ENCODE measurements at regions not wholly inside any gene's neighbourhood (a gene's known extent, or its start where the extent isn't known, plus 50 kb on each side); places are given as distances from the start of the nearest gene placed in this dataset.

GRCh38 chr18:38067821-38068220 lies 502.2 kb upstream of the CELF4 start:
- ATAC-seq: no peak
- WGBS: 71% methylated on average over 2 of the region's 2 CpGs
- Histone ChIP-seq H3K4me3 (ENCODE audit: low read length) (no peak overlapping the region), H3K27me3 (ENCODE audit: control insufficient read depth, insufficient read depth) (no peaks in the 10 kb centered on the region), H3K27ac (ENCODE audit: low read length) (no peak overlapping the region), H3K9me3 (ENCODE audit: control insufficient read depth, low read length) (no peaks in the 10 kb centered on the region), H3K4me1 (ENCODE audit: control insufficient read depth, insufficient read depth, low read length) (no peaks in the 10 kb centered on the region)
- intact Hi-C loops (cut with DNase I): no loop called here
- no peak for DNase-seq

- DNase-seq (no peak), ATAC-seq (no peak)
- intact Hi-C loops (cut with DNase I): no loop called here
- 54% methylated on average over 1 of the region's 1 CpG for WGBS
- no peak overlapping the region for H3K4me3 ChIP-seq (ENCODE audit: low read length)
- no peaks in the 10 kb centered on the region for H3K4me1 ChIP-seq (ENCODE audit: control insufficient read depth, insufficient read depth, low read length)
- no peaks in the 10 kb centered on the region for H3K27me3 ChIP-seq (ENCODE audit: control insufficient read depth, insufficient read depth)
- no peaks in the 10 kb centered on the region for H3K9me3 ChIP-seq (ENCODE audit: control insufficient read depth, low read length)
- H3K27ac ChIP-seq (ENCODE audit: low read length): no peak overlapping the region
These were observed 501.5 kb upstream of the CELF4 start for GRCh38 chr18:38067086-38067485.

GRCh38 chr18:38052879-38053590 lies 487.4 kb upstream of the CELF4 start:
- intact Hi-C loops (cut with DNase I): no loop called here

GRCh38 chr18:38047820-38048219 lies 482.2 kb upstream of the CELF4 start:
- ATAC-seq (no peak), DNase-seq (no peak)
- no peak overlapping the region for H3K4me3 ChIP-seq (ENCODE audit: low read length)
- H3K27ac ChIP-seq (ENCODE audit: low read length): no peak overlapping the region
- H3K27me3 ChIP-seq (ENCODE audit: control insufficient read depth, insufficient read depth): no peaks in the 10 kb centered on the region
- WGBS: 67% methylated on average over 3 of the region's 3 CpGs
- intact Hi-C loops (cut with DNase I): no loop called here
- no peaks in the 10 kb centered on the region for H3K9me3 ChIP-seq (ENCODE audit: control insufficient read depth, low read length)
- no peaks in the 10 kb centered on the region for H3K4me1 ChIP-seq (ENCODE audit: control insufficient read depth, insufficient read depth, low read length)

More at GRCh38 chr18:38052879-38053590, 487.4 kb upstream of the CELF4 start:
- ATAC-seq: no peak
- WGBS: 83% methylated on average over 3 of the region's 3 CpGs
- Histone ChIP-seq H3K27ac (ENCODE audit: low read length) (no peak overlapping the region), H3K27me3 (ENCODE audit: control insufficient read depth, insufficient read depth) (no peaks in the 10 kb centered on the region), H3K4me3 (ENCODE audit: low read length) (no peak overlapping the region), H3K9me3 (ENCODE audit: control insufficient read depth, low read length) (no peaks in the 10 kb centered on the region), H3K4me1 (ENCODE audit: control insufficient read depth, insufficient read depth, low read length) (no peaks in the 10 kb centered on the region)
- DNase-seq: no peak

- intact Hi-C loops (cut with DNase I): no loop called here
- DNase-seq: no peak
- no peak overlapping the region for H3K4me3 ChIP-seq (ENCODE audit: low read length)
- no peaks in the 10 kb centered on the region for H3K4me1 ChIP-seq (ENCODE audit: control insufficient read depth, insufficient read depth, low read length)
- no peak overlapping the region for H3K27ac ChIP-seq (ENCODE audit: low read length)
- H3K9me3 ChIP-seq (ENCODE audit: control insufficient read depth, low read length): no peaks in the 10 kb centered on the region
- ATAC-seq: no peak
- WGBS: 77% methylated on average over 3 of the region's 3 CpGs
- H3K27me3 ChIP-seq (ENCODE audit: control insufficient read depth, insufficient read depth): no peaks in the 10 kb centered on the region
These were observed 481.1 kb upstream of the CELF4 start for GRCh38 chr18:38046651-38047050.

DNA sequence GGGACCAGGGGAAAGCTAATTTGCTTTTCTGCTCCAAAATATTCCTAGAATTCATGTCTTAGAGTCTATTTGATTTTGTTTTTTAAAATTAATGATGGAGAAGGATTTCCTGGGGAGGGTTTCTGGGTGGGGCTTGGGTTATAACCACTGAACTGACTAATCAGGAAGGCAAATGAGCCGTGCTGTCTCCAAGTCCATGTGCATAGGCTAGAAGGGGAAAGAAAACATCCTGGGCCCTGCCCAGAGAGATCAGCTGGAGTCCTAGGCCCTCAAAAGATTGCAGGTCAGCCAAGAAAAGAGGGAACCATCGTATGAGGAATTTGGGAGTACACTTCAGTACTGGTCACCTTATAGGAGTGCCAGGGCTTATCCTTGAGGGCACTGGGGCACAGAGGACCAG lies 480.2 kb upstream of the CELF4 start:
- Histone ChIP-seq H3K27ac (ENCODE audit: low read length) (no peak overlapping the region), H3K27me3 (ENCODE audit: control insufficient read depth, insufficient read depth) (no peaks in the 10 kb centered on the region), H3K9me3 (ENCODE audit: control insufficient read depth, low read length) (no peaks in the 10 kb centered on the region), H3K4me1 (ENCODE audit: control insufficient read depth, insufficient read depth, low read length) (no peaks in the 10 kb centered on the region), H3K4me3 (ENCODE audit: low read length) (no peak overlapping the region)
- intact Hi-C loops (cut with DNase I): no loop called here
- no peak for ATAC-seq
- WGBS: 55% methylated on average over 2 of the region's 2 CpGs
- DNase-seq: no peak

GRCh38 chr18:38042211-38042890 lies 476.8 kb upstream of the CELF4 start:
- 77% methylated on average over 6 of the region's 6 CpGs for WGBS
- no peaks in the 10 kb centered on the region for H3K4me1 ChIP-seq (ENCODE audit: control insufficient read depth, insufficient read depth, low read length)
- DNase-seq (no peak), ATAC-seq (no peak)
- no peaks in the 10 kb centered on the region for H3K9me3 ChIP-seq (ENCODE audit: control insufficient read depth, low read length)
- intact Hi-C loops (cut with DNase I): no loop called here
- no peak overlapping the region for H3K27ac ChIP-seq (ENCODE audit: low read length)
- no peak overlapping the region for H3K4me3 ChIP-seq (ENCODE audit: low read length)
- no peaks in the 10 kb centered on the region for H3K27me3 ChIP-seq (ENCODE audit: control insufficient read depth, insufficient read depth)

GRCh38 chr18:38038242-38038641 lies 472.6 kb upstream of the CELF4 start:
- no peaks in the 10 kb centered on the region for H3K27me3 ChIP-seq (ENCODE audit: control insufficient read depth, insufficient read depth)
- H3K4me3 ChIP-seq (ENCODE audit: low read length): no peak overlapping the region
- no peak for ATAC-seq
- no peak for DNase-seq
- H3K4me1 ChIP-seq (ENCODE audit: control insufficient read depth, insufficient read depth, low read length): no peaks in the 10 kb centered on the region
- no peaks in the 10 kb centered on the region for H3K9me3 ChIP-seq (ENCODE audit: control insufficient read depth, low read length)
- H3K27ac ChIP-seq (ENCODE audit: low read length): no peak overlapping the region
- intact Hi-C loops (cut with DNase I): no loop called here

GRCh38 chr18:38035193-38035592 lies 469.6 kb upstream of the CELF4 start:
- intact Hi-C loops (cut with DNase I): no loop called here
- Histone ChIP-seq H3K9me3 (ENCODE audit: control insufficient read depth, low read length) (no peaks in the 10 kb centered on the region), H3K4me1 (ENCODE audit: control insufficient read depth, insufficient read depth, low read length) (no peaks in the 10 kb centered on the region), H3K27me3 (ENCODE audit: control insufficient read depth, insufficient read depth) (no peaks in the 10 kb centered on the region), H3K4me3 (ENCODE audit: low read length) (no peak overlapping the region), H3K27ac (ENCODE audit: low read length) (no peak overlapping the region)
- WGBS: 59% methylated on average over 3 of the region's 3 CpGs
- ATAC-seq (no peak), DNase-seq (no peak)

DNA sequence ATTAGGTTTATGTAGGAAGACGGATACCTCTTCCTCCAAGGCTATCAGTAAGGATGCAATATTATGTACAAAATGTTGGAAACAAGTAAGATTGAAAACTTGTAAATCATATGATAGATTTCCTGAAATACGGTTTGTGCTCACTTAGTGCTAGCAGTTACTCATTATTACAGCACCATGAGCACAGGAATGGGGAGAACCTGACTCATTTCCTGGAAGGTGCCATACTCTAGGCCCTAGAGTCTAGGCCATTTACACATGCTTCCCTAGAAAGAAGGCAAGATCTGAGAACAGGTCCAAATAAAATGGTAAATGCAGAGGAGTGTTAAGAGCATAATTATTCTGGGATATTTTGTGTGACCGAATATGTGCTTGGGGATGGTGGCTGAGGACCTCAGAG lies 467.7 kb upstream of the CELF4 start:
- intact Hi-C loops (cut with DNase I): no loop called here
- ATAC-seq: no peak
- Histone ChIP-seq H3K27ac (ENCODE audit: low read length) (no peak overlapping the region), H3K4me1 (ENCODE audit: control insufficient read depth, insufficient read depth, low read length) (no peaks in the 10 kb centered on the region), H3K9me3 (ENCODE audit: control insufficient read depth, low read length) (no peaks in the 10 kb centered on the region), H3K4me3 (ENCODE audit: low read length) (no peak overlapping the region), H3K27me3 (ENCODE audit: control insufficient read depth, insufficient read depth) (no peaks in the 10 kb centered on the region)
- DNase-seq: no peak
- WGBS: 85% methylated on average over 3 of the region's 3 CpGs

GRCh38 chr18:38032516-38032915 lies 466.9 kb upstream of the CELF4 start:
- no peaks in the 10 kb centered on the region for H3K27me3 ChIP-seq (ENCODE audit: control insufficient read depth, insufficient read depth)
- no peak overlapping the region for H3K27ac ChIP-seq (ENCODE audit: low read length)
- DNase-seq (no peak), ATAC-seq (no peak)
- intact Hi-C loops (cut with DNase I): no loop called here
- no peak overlapping the region for H3K4me3 ChIP-seq (ENCODE audit: low read length)
- H3K4me1 ChIP-seq (ENCODE audit: control insufficient read depth, insufficient read depth, low read length): no peaks in the 10 kb centered on the region
- H3K9me3 ChIP-seq (ENCODE audit: control insufficient read depth, low read length): no peaks in the 10 kb centered on the region

GRCh38 chr18:38028946-38029345 lies 463.3 kb upstream of the CELF4 start:
- Histone ChIP-seq H3K9me3 (ENCODE audit: control insufficient read depth, low read length) (no peaks in the 10 kb centered on the region), H3K27me3 (ENCODE audit: control insufficient read depth, insufficient read depth) (no peaks in the 10 kb centered on the region), H3K27ac (ENCODE audit: low read length) (no peak overlapping the region), H3K4me3 (ENCODE audit: low read length) (no peak overlapping the region), H3K4me1 (ENCODE audit: control insufficient read depth, insufficient read depth, low read length) (no peaks in the 10 kb centered on the region)
- 78% methylated on average over 7 of the region's 7 CpGs for WGBS
- ATAC-seq (no peak), DNase-seq (no peak)
- intact Hi-C loops (cut with DNase I): no loop called here
